Adrenal gland (tissue), 9 donors: ENCODE measurements at regions not wholly inside any gene's neighbourhood (a gene's known extent, or its start where the extent isn't known, plus 50 kb on each side); places are given as distances from the start of the nearest gene placed in this dataset.

Experiments used
- DNase-seq, 7 donors: peaks; one replicate each; pipeline ENCODE4 v3.0.0-alpha.2; 2019 to 2020
- H3K27ac ChIP-seq, 5 donors: fragments of 200-600 bp; sonication (generic) in 4 of 5; 1 replicate in 3 of 5; 2 replicates in 2 of 5; pipeline versions ENCODE4 v1.5.1 to v1.8.0; 2016 to 2020; ENCODE audit warnings: mild to moderate bottlenecking in 1 of 5
- H3K27me3 ChIP-seq: fragments of 200-600 bp; 2 replicates; pipeline ENCODE4 v1.8.0; 2021
- H3K36me3 ChIP-seq, 2 donors: fragments of 200-600 bp; replicated peaks in 1 of 2; 1 replicate in 1 of 2; 2 replicates in 1 of 2; pipeline versions ENCODE4 v1.5.1 to v1.8.0; 2018 to 2022
- H3K4me1 ChIP-seq, 2 donors: fragments of 200-600 bp; replicated peaks in 1 of 2; 1 replicate in 1 of 2; 2 replicates in 1 of 2; pipeline versions ENCODE4 v1.5.1 to v1.8.0; 2018 to 2021
- H3K4me3 ChIP-seq, 4 donors: fragments of 200-600 bp; sonication (generic) in 3 of 4; one replicate each; pipeline ENCODE4 v1.5.1; 2016 to 2018
- H3K9me3 ChIP-seq, 3 donors: fragments of 200-600 bp; sonication (generic) in 1 of 3; replicated peaks in 1 of 3; 1 replicate in 2 of 3; 2 replicates in 1 of 3; pipeline versions ENCODE4 v1.5.1 to v1.8.0; 2016 to 2021
- POLR2A ChIP-seq, 2 donors: fragments of 450-650 bp; IDR thresholded peaks; one replicate each; pipeline ENCODE4 v1.6.1; 2017; ENCODE audit warnings: antibody characterized with exemption in 2 of 2, mild to moderate bottlenecking in 2 of 2, moderate library complexity in 1 of 2
- WGBS, 4 donors: extraction: QIAGEN DNeasy Blood & Tissue Kit in 2 of 4; methylation state at CpG; one replicate each; pipeline versions ENCODE4 v1.1.5 to v1.1.7; 2013 to 2017; 5-methylcytosine and 5-hydroxymethylcytosine counted together
- intact Hi-C, 2 donors: fragments of 100-400 bp; cut with DNase I; formaldehyde crosslinking; loops; one replicate each; pipeline versions ENCODE4 v1.14.1 to v1.15.0; 2022 to 2023
- TF ChIP-seq, protein P1 (sequence below), 6 experiments: fragments of 450-650 bp in 4 of 6; fragments of 200-600 bp in 2 of 6; sonication (generic) in 1 of 6; IDR thresholded peaks; 1 replicate in 5 of 6; 2 replicates in 1 of 6; pipeline versions ENCODE4 v1.5.1 to v1.8.0; 2016 to 2021; ENCODE audit warnings: antibody characterized with exemption in 6 of 6, mild to moderate bottlenecking in 2 of 6, moderate library complexity in 1 of 6
- donor health status: healthy with polysubstance abuse.
- donor health status: Bipolar disorder and iron deficiency.
- donor health status: DM: yes; HTN: yes; CAD: no.
- donor health status: DM: no; HTN: no; CAD: no.
- donor health status: DM: no; HTN: no; CAD: no.

DNA sequence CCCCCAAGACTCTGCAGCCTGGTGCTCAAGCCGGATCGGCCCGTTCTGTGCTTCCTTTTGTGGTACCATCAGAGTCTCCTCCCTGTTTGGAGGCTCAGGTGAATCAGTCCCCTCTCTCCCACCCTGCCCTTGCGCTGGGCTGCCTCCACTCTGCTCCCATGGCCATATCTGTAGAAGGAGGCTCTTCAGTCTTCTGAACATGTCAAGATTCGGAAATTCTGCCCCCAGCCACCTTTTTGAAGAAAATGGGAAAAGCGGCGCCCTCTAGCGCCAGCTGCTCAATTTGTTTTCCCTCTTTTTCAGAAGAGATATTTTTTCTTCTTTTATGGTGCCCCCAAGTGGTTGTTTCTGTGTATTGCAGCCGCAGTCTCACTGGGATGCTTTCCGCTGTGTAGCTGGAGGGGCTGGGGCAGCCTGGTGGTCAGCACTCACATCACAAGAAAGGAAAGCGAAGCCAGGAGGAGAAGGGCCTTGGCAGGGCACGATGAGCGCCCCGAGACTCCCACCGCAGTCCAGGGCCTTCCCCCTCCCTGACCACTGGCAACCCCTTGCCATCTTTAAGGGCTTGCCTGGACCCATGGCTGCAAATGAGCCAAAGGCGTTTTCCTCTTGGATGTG, 58.4 kb upstream of the CACNA1E start:
- no peak for TF ChIP-seq POLR2A (IDR thresholded peaks at IDR 0.05)
- TF ChIP-seq, protein P1, sequence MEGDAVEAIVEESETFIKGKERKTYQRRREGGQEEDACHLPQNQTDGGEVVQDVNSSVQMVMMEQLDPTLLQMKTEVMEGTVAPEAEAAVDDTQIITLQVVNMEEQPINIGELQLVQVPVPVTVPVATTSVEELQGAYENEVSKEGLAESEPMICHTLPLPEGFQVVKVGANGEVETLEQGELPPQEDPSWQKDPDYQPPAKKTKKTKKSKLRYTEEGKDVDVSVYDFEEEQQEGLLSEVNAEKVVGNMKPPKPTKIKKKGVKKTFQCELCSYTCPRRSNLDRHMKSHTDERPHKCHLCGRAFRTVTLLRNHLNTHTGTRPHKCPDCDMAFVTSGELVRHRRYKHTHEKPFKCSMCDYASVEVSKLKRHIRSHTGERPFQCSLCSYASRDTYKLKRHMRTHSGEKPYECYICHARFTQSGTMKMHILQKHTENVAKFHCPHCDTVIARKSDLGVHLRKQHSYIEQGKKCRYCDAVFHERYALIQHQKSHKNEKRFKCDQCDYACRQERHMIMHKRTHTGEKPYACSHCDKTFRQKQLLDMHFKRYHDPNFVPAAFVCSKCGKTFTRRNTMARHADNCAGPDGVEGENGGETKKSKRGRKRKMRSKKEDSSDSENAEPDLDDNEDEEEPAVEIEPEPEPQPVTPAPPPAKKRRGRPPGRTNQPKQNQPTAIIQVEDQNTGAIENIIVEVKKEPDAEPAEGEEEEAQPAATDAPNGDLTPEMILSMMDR (IDR thresholded peaks at IDR 0.05), result peak; percentile 96 to 98 (median 97)
- WGBS, 4 donors, result 2 to 18% (median 15%) methylated on average over 7 to 16 of the region's 16 CpGs
- H3K4me3 ChIP-seq, result no peak overlapping the region
- H3K27ac ChIP-seq, result no peak overlapping the region
- H3K9me3 ChIP-seq, result no peaks in the 10 kb centered on the region
- H3K36me3 ChIP-seq, result no peaks in the 10 kb centered on the region
- H3K27me3 ChIP-seq, result peaks cover 5% of the 10 kb centered on the region
- intact Hi-C loops, result loop anchor here (2.0 to 5.0 kb wide), 2 partner anchors 233 to 234 kb away; no protein-coding TSS in a partner anchor
- H3K4me1 ChIP-seq, result no peaks in the 10 kb centered on the region
- peak; percentile 64 to 93 (median 78) for DNase-seq

DNA sequence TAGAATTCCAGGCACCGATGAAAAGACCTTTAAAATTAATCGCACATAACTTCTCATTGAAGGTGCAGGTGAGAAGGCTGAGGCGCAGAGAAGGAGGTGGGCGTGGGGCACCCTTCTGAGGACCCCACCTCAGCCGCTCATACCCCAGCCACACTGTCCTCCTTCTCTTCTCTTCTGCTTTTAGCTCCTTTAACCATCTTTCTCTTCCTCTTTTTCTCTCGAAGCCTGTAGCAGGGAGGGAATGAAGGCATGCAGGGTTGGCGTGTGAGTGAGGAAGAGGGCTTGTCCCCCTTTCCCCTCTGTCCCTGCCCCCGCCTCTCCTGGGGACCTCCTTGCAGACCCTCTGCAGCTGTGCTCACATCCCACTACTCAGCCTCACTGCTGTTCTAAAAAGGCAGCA, 57.8 kb upstream of the CACNA1E start:
- no peak for DNase-seq
- intact Hi-C loops, result loop anchor here (2.0 to 5.0 kb wide), 2 partner anchors 233 to 235 kb away; no protein-coding TSS in a partner anchor
- 62 to 77% (median 65%) methylated on average over 8 of the region's 8 CpGs for WGBS, 4 donors
- no peaks in the 10 kb centered on the region for H3K4me1 ChIP-seq
- H3K27ac ChIP-seq, result no peak overlapping the region
- TF ChIP-seq, protein P1 (IDR thresholded peaks at IDR 0.05), result no peak
- TF ChIP-seq POLR2A (IDR thresholded peaks at IDR 0.05), result no peak
- H3K4me3 ChIP-seq, result no peak overlapping the region
- H3K27me3 ChIP-seq, result peaks cover 5% of the 10 kb centered on the region
- no peaks in the 10 kb centered on the region for H3K36me3 ChIP-seq
- no peaks in the 10 kb centered on the region for H3K9me3 ChIP-seq

DNA sequence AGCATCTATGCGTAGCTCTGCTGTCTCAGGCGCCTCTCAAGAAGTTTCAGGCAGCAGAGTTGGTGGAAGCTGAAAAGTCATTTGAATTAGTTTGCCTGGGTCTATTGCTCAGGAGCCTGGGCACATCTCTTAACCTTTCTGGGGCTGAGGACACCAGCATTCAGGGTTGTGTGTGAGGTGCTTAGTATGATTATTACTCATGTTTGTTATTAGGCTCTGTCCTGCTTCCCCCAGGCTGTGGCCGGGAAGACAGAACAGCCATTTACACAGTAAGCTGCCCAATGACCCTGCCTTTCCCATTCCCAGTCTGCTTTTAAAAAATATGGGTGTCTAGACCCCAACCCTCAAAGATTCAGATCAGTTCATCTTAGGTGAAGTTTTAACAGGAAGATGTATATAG, 53.9 kb upstream of the CACNA1E start:
- Histone ChIP-seq H3K4me3 (no peak overlapping the region), H3K27ac (no peak overlapping the region), H3K36me3 (no peaks in the 10 kb centered on the region), H3K4me1 (no peaks in the 10 kb centered on the region), H3K9me3 (no peaks in the 10 kb centered on the region), H3K27me3 (peaks cover 3% of the 10 kb centered on the region)
- TF ChIP-seq, protein P1 (IDR thresholded peaks at IDR 0.05), result no peak
- TF ChIP-seq POLR2A (IDR thresholded peaks at IDR 0.05), result no peak
- WGBS, 4 donors, result 80 to 85% (median 83%) methylated on average over 3 of the region's 3 CpGs
- DNase-seq, result no peak
- intact Hi-C loops, result loop anchor here in 1 of 2 donors (5.0 kb wide), 1 partner anchor 237 kb away; no protein-coding TSS in a partner anchor

DNA sequence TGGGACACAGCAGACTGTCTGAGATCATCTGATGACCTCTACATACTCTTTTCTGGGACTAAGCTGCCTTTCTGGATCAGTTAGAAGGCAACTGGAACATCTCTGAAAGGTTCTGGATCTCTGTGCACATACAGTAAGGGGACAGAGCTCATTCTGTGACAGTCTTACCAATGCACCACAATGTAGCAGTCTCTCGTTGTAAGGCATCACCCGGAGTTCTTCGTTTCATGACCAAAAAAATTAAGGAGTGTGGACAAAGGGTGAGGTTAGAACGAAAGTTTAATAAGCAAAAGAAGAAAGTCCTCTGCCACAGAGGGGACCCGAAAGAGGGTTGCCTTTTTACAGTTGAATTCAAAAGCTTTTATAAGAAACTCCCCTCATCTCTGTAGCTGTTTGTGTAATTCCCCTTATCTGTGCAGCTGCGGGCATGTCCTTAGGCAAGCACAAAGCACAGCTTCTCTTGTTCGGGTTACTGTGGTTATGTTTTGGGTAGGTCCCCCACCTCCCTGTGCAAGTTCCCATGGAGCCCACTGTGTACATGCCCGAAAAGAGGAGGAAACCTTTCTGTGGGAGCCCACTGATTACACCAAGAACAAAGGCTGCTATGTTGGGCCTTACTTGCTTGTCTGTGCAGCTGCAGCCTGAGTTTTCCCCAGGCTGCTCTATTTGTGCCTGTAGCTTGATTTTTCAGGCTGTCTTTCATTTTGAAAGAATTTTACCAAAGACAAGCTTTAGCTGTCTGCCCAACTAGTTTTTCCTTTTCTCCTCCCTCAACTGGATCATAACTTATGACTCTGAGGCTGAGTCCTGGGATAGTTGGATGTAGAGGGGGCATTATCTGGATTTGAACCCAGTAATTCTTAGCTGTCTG, 53.1 kb upstream of the CACNA1E start:
- Histone ChIP-seq H3K4me1 (no peaks in the 10 kb centered on the region), H3K4me3 (no peak overlapping the region), H3K9me3 (no peaks in the 10 kb centered on the region), H3K36me3 (no peaks in the 10 kb centered on the region), H3K27me3 (peaks cover 8% of the 10 kb centered on the region), H3K27ac (no peak overlapping the region)
- DNase-seq, result no peak
- WGBS, 4 donors, result 73 to 78% (median 76%) methylated on average over 7 to 8 of the region's 8 CpGs
- TF ChIP-seq, protein P1 (IDR thresholded peaks at IDR 0.05), result no peak
- no peak for TF ChIP-seq POLR2A (IDR thresholded peaks at IDR 0.05)
- intact Hi-C loops, result no loop called here
